CD4-positive, alpha-beta T cell treated with Interleukin-17A for 4 hours (primary cell): ENCODE measurements at regions not wholly inside any gene's neighbourhood (a gene's known extent, or its start where the extent isn't known, plus 50 kb on each side); places are given as distances from the start of the nearest gene placed in this dataset.
"Not testable (repeated sequence)": the region's sequence is repeated elsewhere in the genome, so short reads cannot be mapped to it uniquely, and the experiment has no call there.

Experiments used
- DNase-seq: peaks from one replicate; pipeline ENCODE4 v3.0.0-alpha.2; 2020; ENCODE audit warnings: mixed read lengths

- DNase-seq = no peak
Measured at GRCh38 chr2:47964277-47964676, 58.0 kb upstream of the FBXO11 start.

DNA sequence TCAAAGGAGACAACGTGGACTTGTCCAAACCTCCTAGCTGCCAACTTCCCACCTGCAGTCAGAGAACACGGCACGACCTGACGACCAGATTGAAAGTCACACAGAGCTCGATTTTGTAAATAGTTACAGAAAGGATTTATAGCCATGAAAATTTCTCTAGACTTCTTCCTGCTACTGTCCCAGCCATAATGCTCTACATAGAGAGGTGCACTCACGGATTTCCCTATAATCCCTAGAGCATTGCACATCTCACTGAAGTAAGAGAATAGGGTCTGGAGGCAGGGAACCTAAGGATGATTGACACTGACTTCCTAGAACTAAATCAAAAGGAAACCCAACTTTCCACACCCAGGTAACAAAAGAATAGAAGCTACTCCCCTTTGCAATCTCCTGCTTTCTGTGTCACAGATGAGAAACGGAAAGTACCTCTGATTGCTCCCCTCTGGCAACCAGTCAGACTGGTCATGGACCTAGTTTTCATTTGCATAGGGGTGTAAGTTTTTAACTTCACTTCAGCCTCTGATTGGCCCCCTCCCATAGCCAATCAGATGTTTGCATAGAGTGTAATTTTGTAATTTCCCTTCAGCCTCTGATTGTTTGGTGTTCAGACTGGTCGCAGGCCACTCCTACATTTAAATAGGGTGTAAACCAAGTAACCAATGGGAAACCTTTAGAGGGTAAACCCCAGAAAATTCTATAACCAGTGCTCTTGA lies 58.6 kb upstream of the FBXO11 start:
- DNase-seq = no peak

DNA sequence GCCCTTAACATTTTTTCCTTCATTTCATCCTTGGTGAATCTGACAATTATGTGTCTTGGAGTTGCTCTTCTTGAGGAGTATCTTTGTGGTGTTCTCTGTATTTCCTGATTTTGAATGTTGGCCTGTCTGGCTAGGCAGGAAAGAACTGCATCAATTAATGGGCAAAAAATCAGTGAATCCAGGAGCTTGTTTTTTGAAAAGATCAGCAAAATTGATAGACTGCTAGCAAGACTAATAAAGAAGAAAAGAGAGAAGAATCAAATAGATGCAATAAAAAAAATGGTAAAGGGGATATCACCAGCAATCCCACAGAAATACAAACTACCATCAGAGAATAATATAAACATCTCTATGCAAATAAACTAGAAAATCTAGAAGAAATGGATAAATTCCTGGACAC lies 70.4 kb upstream of the FBXO11 start:
- DNase-seq = not testable (repeated sequence)

- no peak for DNase-seq
Measured at GRCh38 chr2:47984041-47984440, 77.7 kb upstream of the FBXO11 start.

DNA sequence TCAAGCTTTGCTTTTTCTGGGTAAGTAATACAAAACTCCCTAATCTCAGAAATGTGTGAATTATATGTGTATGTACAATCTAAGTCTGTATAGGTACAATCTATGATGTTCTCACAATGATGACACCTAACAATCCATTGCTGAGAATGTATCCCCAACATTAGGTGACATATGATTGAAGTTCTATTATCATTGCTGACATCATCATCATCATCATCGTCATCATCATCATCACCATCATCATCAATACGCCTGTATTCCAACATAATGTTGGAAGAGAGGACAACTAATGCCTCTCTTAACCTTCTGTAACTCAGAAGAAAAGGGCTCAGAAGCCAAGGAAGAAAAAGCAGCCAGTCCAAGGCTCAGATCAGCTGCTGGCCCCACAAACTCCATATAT lies 84.2 kb upstream of the FBXO11 start:
- DNase-seq = no peak

GRCh38 chr2:47992671-47993070 lies 86.4 kb upstream of the FBXO11 start:
- no peak for DNase-seq

GRCh38 chr2:47996808-47997207 lies 90.5 kb upstream of the FBXO11 start:
- DNase-seq = no peak

GRCh38 chr2:47999512-47999911 lies 93.2 kb upstream of the FBXO11 start:
- no peak for DNase-seq

GRCh38 chr2:48001498-48001897 lies 95.2 kb upstream of the FBXO11 start:
- no peak for DNase-seq

DNA sequence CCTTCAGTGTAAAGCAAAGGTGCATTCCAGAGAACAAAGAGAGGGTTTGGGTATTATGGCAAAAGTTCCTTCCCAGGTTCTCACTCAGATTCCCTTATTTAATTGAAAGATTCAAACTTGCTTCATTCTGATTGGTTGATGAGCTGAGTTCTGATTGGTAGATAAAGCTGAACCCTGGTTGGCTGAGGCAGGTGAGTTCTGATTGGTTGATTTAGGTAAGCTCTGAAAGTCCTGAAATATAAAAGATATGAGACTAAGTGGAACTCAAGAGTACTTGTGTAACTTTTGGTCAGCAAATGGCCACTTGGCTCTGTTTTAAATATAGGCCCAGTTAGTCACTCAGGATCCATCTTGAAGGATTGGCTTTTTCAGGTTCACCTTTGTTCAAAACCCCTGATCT lies 99.8 kb upstream of the FBXO11 start:
- no peak for DNase-seq

GRCh38 chr2:48007699-48008268 lies 101.5 kb upstream of the FBXO11 start:
- DNase-seq = no peak

DNA sequence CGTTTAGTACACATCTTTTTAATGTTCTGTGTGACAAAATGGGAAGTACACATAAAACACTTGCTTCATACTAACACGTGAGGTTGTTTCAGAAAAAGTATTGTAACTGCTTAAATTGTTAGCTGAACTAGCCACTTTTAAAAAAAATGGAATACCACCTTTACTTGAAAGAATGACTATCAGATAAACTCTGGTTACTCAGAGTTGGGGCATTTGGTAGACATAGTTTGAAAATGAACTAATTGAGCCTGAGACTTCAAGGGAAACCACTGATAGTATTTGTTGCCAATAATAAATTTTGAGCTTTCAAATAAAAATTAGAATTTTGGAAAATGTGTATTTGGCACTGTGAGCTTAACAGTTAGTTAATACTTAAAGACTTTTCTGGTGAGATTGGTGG lies 103.0 kb upstream of the FBXO11 start:
- DNase-seq = no peak

DNA sequence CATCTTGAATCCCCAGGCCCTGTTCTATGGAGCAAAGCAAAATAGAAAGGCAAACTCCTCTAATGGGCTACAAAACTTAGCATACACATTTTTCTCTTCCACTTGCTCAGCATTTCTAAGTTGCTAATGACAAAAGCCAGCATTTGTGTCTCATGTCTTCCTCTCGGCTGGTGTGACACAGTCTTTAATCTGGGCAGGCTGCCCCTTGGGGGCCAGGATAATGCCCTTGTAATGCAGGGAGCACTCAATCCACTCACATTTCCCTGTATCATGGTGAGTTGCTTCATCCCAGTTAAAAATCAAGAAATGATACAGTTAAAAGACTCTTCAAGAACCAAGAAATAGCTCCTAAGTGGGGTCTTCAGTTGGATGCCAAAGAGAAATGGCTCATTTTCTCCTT lies 109.1 kb upstream of the FBXO11 start:
- no peak for DNase-seq

DNA sequence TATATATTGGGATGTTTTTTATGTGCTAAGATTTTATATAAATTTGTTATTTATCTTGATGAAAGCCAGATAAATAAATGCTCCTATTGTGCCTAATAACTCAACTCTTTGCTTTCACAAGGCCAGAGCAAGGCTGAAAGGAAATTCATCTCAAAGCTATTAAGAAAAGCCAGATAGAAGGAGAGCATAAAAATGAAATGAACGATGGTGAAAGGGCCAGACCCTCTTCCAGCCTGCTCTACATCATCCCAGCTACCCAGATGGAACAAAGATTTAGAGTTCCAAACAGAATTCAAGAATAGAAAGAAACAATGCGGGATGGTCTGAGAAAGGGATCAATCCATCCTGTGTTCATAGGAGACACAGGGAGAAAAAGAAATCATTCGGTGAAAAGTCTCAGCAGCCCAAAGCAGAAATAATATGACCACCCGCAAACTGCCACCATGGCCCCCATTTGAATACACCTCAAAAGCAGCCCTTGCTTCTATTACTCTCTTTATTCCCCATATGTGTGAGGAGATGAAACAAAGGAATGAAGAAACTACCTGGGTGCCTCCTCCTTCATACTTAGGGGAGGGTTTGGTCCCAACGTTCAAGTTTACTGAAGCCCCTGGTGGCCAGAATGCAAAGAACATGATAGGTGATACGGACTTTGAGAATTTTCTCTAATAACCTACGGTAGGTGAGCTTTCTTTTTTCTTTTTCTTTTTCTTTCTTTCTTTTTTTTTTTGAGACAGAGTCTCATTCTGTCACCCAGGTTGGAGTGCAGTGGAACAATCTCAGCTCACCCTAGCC lies 110.1 kb upstream of the FBXO11 start:
- DNase-seq = peak; percentile 10

DNA sequence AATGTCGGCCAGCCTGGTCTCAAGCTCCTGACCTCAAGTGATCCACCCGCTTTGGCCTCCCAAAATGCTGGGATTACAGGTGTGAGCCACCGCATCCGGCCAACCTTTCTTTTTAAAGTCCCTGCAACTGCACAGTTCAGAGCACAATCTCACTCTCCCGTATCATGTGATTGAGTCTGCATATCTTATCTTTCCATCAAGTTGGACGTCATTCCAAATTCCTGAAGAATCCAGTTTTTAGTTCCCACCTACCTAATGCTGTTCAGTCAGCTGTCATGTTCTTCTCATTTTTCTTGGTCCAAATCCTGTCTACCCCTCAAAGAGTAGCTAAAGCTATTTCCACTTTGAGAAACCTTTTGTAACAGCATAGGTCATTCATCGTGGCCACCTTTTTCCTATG lies 110.8 kb upstream of the FBXO11 start:
- DNase-seq = no peak

- no peak for DNase-seq
Measured at GRCh38 chr2:48018480-48018879, 112.2 kb upstream of the FBXO11 start.

- no peak for DNase-seq
Measured at GRCh38 chr2:48026865-48027264, 120.6 kb upstream of the FBXO11 start.

DNA sequence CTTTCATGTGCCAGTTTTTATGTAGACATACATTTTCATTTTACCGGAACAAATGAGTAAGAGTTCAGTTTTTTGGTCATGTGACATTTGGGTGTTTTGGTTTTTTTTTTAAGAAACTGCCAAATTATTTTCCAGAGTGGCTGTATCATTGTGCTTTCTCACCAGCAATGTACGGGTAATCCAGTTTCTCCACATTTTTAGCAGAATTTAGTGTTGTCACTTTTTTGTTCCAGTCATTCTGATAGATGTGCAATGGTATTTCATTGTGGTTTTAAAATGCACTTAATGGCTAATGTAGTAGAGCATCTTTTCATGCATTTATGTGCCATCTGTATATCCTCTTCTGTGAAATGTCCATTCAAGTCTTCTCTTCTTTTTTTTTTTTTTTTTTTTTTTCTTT lies 126.5 kb upstream of the FBXO11 start:
- DNase-seq = no peak

GRCh38 chr2:48034295-48034694 lies 128.0 kb upstream of the FBXO11 start:
- DNase-seq = no peak

GRCh38 chr2:48036312-48036711 lies 130.0 kb upstream of the FBXO11 start:
- DNase-seq = no peak

DNA sequence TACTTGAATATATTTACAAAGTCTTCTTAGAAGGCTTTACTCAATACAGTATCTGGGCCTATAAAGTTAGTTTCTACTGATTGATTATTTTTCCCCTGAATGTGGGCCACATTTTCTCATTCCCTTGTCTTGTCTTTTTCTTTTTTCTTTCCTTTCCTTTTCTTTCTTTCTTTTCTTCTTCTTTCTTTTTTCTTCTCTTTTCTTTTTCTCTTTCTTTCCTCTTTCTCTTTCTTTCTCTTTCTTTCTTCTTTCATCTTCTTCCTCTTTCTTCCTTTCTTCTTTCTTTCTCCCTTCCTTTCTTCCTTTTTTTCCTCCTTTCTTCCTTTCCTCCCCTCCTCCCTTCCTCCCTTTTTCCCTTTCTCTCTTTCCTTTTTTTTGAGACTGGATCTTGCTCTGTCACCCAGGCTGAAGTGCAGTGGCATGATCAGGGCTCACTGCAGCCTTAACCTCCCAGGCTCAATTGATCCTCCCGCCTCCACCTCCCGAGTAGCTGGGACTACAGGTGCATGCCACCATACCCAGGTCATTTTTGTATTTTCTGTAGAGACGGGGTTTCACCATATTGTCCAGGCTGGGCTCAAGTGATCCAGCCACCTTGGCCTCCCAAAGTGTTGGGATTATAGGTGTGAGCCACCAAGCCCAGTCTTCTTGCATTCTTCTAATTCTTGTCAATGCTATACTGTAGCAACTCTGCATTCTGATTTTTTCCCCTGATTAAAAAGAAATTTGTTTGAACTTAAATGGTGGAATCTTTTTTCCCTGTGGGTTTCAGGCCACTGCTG lies 133.1 kb upstream of the FBXO11 start:
- no peak for DNase-seq

- DNase-seq = no peak
Measured at GRCh38 chr2:48043131-48043700, 136.9 kb upstream of the FBXO11 start.

- DNase-seq = no peak
Measured at GRCh38 chr2:48043746-48044145, 137.4 kb upstream of the FBXO11 start.
